PFSK-1 (cell line): ENCODE measurements at regions not wholly inside any gene's neighbourhood (a gene's known extent, or its start where the extent isn't known, plus 50 kb on each side); places are given as distances from the start of the nearest gene placed in this dataset.

Source experiments
- SIN3A ChIP-seq: IDR thresholded peaks from 2 replicates; pipeline ENCODE4 v1.6.1; 2012; ENCODE audit warnings: mild to moderate bottlenecking, low read length, moderate library complexity, borderline replicate concordance; ENCODE audit not compliant: insufficient read depth
- TAF1 ChIP-seq: IDR thresholded peaks from 2 replicates; pipeline ENCODE4 v1.6.1; 2012; ENCODE audit warnings: low read length, control low read depth, borderline replicate concordance; ENCODE audit not compliant: insufficient read depth
- TF ChIP-seq, protein P1 (sequence below), 2 experiments: IDR thresholded peaks; 2 replicates each; pipeline versions ENCODE4 v1.6.1 to v1.8.0; 2011 to 2012; ENCODE audit warnings: low read depth in 2 of 2, low read length in 2 of 2, control low read depth in 1 of 2, inconsistent platforms in 1 of 2, mild to moderate bottlenecking in 1 of 2, moderate library complexity in 1 of 2; ENCODE audit not compliant: insufficient read depth in 1 of 2

DNA sequence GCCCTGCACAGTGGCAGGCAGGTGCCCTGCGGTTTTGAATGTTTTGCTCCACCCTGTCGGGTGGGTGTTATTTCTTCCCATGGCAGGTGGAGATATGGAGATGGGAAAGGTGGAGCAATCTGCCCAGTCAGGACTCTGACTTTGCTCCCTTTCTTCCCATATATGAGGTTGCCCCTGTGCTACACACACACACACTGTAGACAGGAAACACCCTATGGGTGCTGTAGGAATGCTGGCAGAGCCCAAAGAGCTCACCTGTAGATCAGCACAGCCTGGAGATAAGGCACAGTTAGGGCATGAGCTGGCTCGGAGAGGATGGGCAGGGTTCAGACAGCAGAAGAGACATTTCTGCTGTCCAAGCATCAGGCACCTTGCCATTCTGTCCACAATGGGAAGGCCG is 246.0 kb upstream of the AJAP1 start:
- TF ChIP-seq SIN3A, result no peak
- TF ChIP-seq, protein P1, sequence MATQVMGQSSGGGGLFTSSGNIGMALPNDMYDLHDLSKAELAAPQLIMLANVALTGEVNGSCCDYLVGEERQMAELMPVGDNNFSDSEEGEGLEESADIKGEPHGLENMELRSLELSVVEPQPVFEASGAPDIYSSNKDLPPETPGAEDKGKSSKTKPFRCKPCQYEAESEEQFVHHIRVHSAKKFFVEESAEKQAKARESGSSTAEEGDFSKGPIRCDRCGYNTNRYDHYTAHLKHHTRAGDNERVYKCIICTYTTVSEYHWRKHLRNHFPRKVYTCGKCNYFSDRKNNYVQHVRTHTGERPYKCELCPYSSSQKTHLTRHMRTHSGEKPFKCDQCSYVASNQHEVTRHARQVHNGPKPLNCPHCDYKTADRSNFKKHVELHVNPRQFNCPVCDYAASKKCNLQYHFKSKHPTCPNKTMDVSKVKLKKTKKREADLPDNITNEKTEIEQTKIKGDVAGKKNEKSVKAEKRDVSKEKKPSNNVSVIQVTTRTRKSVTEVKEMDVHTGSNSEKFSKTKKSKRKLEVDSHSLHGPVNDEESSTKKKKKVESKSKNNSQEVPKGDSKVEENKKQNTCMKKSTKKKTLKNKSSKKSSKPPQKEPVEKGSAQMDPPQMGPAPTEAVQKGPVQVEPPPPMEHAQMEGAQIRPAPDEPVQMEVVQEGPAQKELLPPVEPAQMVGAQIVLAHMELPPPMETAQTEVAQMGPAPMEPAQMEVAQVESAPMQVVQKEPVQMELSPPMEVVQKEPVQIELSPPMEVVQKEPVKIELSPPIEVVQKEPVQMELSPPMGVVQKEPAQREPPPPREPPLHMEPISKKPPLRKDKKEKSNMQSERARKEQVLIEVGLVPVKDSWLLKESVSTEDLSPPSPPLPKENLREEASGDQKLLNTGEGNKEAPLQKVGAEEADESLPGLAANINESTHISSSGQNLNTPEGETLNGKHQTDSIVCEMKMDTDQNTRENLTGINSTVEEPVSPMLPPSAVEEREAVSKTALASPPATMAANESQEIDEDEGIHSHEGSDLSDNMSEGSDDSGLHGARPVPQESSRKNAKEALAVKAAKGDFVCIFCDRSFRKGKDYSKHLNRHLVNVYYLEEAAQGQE (IDR thresholded peaks at IDR 0.05; ENCODE audit: insufficient read depth in 1 of 2, low read depth in 2 of 2, low read length in 2 of 2), result no peak
- TF ChIP-seq TAF1, result no peak
